ENCODE measurements at regions not wholly inside any gene's neighbourhood (a gene's known extent, or its start where the extent isn't known, plus 50 kb on each side); places are given as distances from the start of the nearest gene placed in this dataset.

DNA sequence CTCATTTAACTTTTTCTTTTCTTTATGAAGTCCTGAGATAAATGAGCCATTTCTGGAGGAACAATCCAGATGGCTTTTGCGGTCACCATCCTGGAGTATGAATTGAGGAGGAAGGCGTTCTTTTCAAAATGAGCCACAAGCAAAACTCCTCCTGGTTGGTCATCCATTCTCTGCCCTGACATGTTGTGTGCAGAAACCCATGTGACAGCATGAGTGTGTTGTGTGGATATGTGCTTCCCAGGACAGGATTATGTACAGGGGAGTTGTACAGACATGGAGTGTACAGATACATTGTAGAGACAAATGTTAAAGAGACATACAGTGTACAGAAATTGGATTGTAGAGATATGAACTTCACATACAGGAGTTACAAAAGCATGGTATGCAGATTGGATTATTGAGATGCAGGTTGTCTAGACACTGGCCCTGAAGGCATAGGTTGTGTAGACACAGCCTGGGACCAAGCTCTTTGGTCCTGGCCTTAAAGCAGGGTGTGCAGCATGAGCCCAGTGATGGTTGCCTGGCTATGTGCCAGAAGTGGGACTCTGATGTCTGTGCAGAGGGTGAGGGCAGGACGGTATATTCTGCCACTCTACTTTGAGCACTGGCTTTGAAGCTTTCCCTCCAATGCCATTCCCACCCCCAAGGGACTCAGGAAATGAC, 178.5 kb upstream of the ZBED5 start:
- TF ChIP-seq MAX (IDR thresholded peaks at IDR 0.05) (no peak), REST (IDR thresholded peaks at IDR 0.05; ENCODE audit: low read depth) (no peak), CTCF (IDR thresholded peaks at IDR 0.05 in 2 of 3, conservative IDR thresholded peaks at IDR 0.05 in 1 of 3; ENCODE audit: borderline replicate concordance in 1 of 3, insufficient read depth in 1 of 3, low read depth in 2 of 3, low read length in 2 of 3) (no peak), EZH2 (IDR thresholded peaks at IDR 0.05) (no peak)

Data from HCT116 (cell line).